ENCODE measurements at regions not wholly inside any gene's neighbourhood (a gene's known extent, or its start where the extent isn't known, plus 50 kb on each side); places are given as distances from the start of the nearest gene placed in this dataset.
"Not testable (repeated sequence)": the region's sequence is repeated elsewhere in the genome, so short reads cannot be mapped to it uniquely, and the experiment has no call there.

- no peak for DNase-seq (ENCODE audit: low read depth)
- in situ Hi-C loops (cut with HindIII; ENCODE audit: low pct_unique_long_range_greater_than_20kb, low sequenced_read_pairs): no loop called here
These were observed 95.4 kb upstream of the KLF4 start for GRCh38 chr9:107584944-107585343.

- DNase-seq (ENCODE audit: low read depth): no peak
- in situ Hi-C loops (cut with HindIII; ENCODE audit: low pct_unique_long_range_greater_than_20kb, low sequenced_read_pairs): no loop called here
These were observed 94.6 kb upstream of the KLF4 start for GRCh38 chr9:107584186-107584585.

GRCh38 chr9:107577140-107577776, 87.7 kb upstream of the KLF4 start:
- in situ Hi-C loops (cut with HindIII; ENCODE audit: low pct_unique_long_range_greater_than_20kb, low sequenced_read_pairs): no loop called here
- no peak for DNase-seq (ENCODE audit: low read depth)

GRCh38 chr9:107571148-107571547, 81.6 kb upstream of the KLF4 start:
- DNase-seq (ENCODE audit: low read depth): no peak
- in situ Hi-C loops (cut with HindIII; ENCODE audit: low pct_unique_long_range_greater_than_20kb, low sequenced_read_pairs): no loop called here

- in situ Hi-C loops (cut with HindIII; ENCODE audit: low pct_unique_long_range_greater_than_20kb, low sequenced_read_pairs): no loop called here
- peak; percentile 61 for DNase-seq (ENCODE audit: low read depth)
These were observed 79.6 kb upstream of the KLF4 start for GRCh38 chr9:107569174-107569573.

- peak; percentile 50 for DNase-seq (ENCODE audit: low read depth)
- in situ Hi-C loops (cut with HindIII; ENCODE audit: low pct_unique_long_range_greater_than_20kb, low sequenced_read_pairs): not testable (repeated sequence)
These were observed 78.8 kb upstream of the KLF4 start for GRCh38 chr9:107568406-107568805.

- in situ Hi-C loops (cut with HindIII; ENCODE audit: low pct_unique_long_range_greater_than_20kb, low sequenced_read_pairs): no loop called here
- no peak for DNase-seq (ENCODE audit: low read depth)
These were observed 77.9 kb upstream of the KLF4 start for GRCh38 chr9:107567462-107567861.

GRCh38 chr9:107566611-107567061, 77.1 kb upstream of the KLF4 start:
- no peak for DNase-seq (ENCODE audit: low read depth)
- in situ Hi-C loops (cut with HindIII; ENCODE audit: low pct_unique_long_range_greater_than_20kb, low sequenced_read_pairs): no loop called here

- no peak for DNase-seq (ENCODE audit: low read depth)
- in situ Hi-C loops (cut with HindIII; ENCODE audit: low pct_unique_long_range_greater_than_20kb, low sequenced_read_pairs): no loop called here
These were observed 73.2 kb upstream of the KLF4 start for GRCh38 chr9:107562798-107563197.

GRCh38 chr9:107559494-107560086, 70.0 kb upstream of the KLF4 start:
- no peak for DNase-seq (ENCODE audit: low read depth)
- in situ Hi-C loops (cut with HindIII; ENCODE audit: low pct_unique_long_range_greater_than_20kb, low sequenced_read_pairs): no loop called here

GRCh38 chr9:107557236-107557990, 67.8 kb upstream of the KLF4 start:
- DNase-seq (ENCODE audit: low read depth): no peak

GRCh38 chr9:107554636-107555035, 65.1 kb upstream of the KLF4 start:
- in situ Hi-C loops (cut with HindIII; ENCODE audit: low pct_unique_long_range_greater_than_20kb, low sequenced_read_pairs): no loop called here
- DNase-seq (ENCODE audit: low read depth): no peak

More at GRCh38 chr9:107557236-107557990, 67.8 kb upstream of the KLF4 start:
- in situ Hi-C loops (cut with HindIII; ENCODE audit: low pct_unique_long_range_greater_than_20kb, low sequenced_read_pairs): no loop called here

GRCh38 chr9:107548298-107549142, 59.0 kb upstream of the KLF4 start:
- in situ Hi-C loops (cut with HindIII; ENCODE audit: low pct_unique_long_range_greater_than_20kb, low sequenced_read_pairs): no loop called here
- peak; percentile 62 for DNase-seq (ENCODE audit: low read depth)

GRCh38 chr9:107547772-107548297, 58.3 kb upstream of the KLF4 start:
- in situ Hi-C loops (cut with HindIII; ENCODE audit: low pct_unique_long_range_greater_than_20kb, low sequenced_read_pairs): no loop called here
- no peak for DNase-seq (ENCODE audit: low read depth)

- DNase-seq (ENCODE audit: low read depth): no peak
- in situ Hi-C loops (cut with HindIII; ENCODE audit: low pct_unique_long_range_greater_than_20kb, low sequenced_read_pairs): no loop called here
These were observed 57.7 kb upstream of the KLF4 start for GRCh38 chr9:107547303-107547702.

- in situ Hi-C loops (cut with HindIII; ENCODE audit: low pct_unique_long_range_greater_than_20kb, low sequenced_read_pairs): no loop called here
- no peak for DNase-seq (ENCODE audit: low read depth)
These were observed 57.3 kb upstream of the KLF4 start for GRCh38 chr9:107546859-107547258.

GRCh38 chr9:107545036-107545435, 55.5 kb upstream of the KLF4 start:
- in situ Hi-C loops (cut with HindIII; ENCODE audit: low pct_unique_long_range_greater_than_20kb, low sequenced_read_pairs): no loop called here
- no peak for DNase-seq (ENCODE audit: low read depth)

- in situ Hi-C loops (cut with HindIII; ENCODE audit: low pct_unique_long_range_greater_than_20kb, low sequenced_read_pairs): no loop called here
- DNase-seq (ENCODE audit: low read depth): no peak
These were observed 53.0 kb upstream of the KLF4 start for GRCh38 chr9:107542411-107543157.

All from Caki2 (cell line).